ENCODE measurements at regions not wholly inside any gene's neighbourhood (a gene's known extent, or its start where the extent isn't known, plus 50 kb on each side); places are given as distances from the start of the nearest gene placed in this dataset.

GRCh38 chr18:70416496-70416895, 127.7 kb downstream of the SOCS6 start:
- TF ChIP-seq CTCF (IDR thresholded peaks at IDR 0.05) (no peak), POLR2A (IDR thresholded peaks at IDR 0.05) (no peak), EP300 (IDR thresholded peaks at IDR 0.05) (no peak)

Measured in suprapubic skin (tissue), 3 donors.